GM19035 (cell line): ENCODE measurements at regions not wholly inside any gene's neighbourhood (a gene's known extent, or its start where the extent isn't known, plus 50 kb on each side); places are given as distances from the start of the nearest gene placed in this dataset.
A peak's percentile ranks its signal among the peaks of the same experiment; 100 is the strongest.
"Not testable (repeated sequence)": the region's sequence is repeated elsewhere in the genome, so short reads cannot be mapped to it uniquely, and the experiment has no call there.

ENCODE experiments used
- ATAC-seq: cut with Tn5 transposase; IDR thresholded peaks from one replicate; pipeline ENCODE4 v1.9.1; 2021; ENCODE audit not compliant: unreplicated experiment

DNA sequence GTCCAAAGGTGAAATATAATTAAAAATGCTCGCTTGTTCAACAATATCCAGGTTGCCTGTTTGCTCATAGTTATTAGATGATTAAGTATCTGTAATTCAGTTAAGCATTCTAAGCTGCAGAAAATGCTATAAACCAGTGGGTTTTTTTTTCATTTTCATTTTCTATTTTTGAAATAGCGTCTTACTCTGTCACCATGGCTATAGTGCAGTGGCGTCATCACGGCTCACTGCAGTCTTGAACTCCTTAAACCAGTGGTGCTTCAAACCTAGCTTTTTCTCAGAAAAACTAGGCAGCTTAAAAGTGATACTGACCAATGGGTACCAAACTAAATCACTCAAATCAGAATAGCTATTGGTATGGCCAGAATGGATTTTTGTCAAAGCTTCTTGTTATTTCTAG is 925.2 kb downstream of the TSN start:
- no peak for ATAC-seq

DNA sequence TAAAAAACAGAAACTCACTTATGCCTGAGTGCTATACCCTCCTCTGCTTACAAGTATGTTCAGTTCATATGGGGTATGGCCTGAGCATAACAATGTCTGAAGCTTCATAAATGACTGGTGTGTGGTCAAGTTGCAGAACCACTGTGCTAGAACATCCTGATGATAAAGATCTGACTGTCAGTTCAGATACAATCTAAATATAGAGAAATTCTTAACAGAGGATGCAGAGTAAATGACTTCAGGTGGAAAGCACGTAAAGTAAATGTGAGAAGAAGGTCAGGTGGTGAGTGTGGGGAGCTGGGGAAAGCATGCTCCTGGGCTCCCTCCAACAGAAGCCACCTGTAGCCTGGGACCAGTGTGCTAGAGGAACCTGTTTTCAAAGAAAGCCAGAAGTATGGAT is 926.2 kb downstream of the TSN start:
- ATAC-seq: no peak

DNA sequence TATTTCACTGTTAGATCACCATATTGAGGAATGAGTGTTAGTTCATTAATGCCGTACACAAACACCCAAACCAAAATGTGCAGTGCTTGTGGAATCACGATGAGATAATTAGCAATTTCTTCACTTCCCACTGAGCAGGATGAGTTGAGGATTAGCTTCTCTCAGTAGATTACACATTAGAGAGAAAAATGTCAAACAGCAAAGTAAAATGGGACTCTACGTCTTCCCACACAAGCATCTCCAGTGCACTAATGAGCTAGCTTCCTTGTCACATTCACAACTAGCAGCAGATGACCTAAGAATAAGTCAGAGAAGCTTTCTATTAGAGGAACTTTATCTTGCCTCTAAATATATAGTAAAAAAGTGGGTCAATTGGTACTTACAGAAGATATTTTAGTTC is 926.9 kb downstream of the TSN start:
- no peak for ATAC-seq

- ATAC-seq: no peak
Measured at GRCh38 chr2:122683018-122683417, 927.6 kb downstream of the TSN start.

- no peak for ATAC-seq
Measured at GRCh38 chr2:122692400-122693083, 937.1 kb downstream of the TSN start.

DNA sequence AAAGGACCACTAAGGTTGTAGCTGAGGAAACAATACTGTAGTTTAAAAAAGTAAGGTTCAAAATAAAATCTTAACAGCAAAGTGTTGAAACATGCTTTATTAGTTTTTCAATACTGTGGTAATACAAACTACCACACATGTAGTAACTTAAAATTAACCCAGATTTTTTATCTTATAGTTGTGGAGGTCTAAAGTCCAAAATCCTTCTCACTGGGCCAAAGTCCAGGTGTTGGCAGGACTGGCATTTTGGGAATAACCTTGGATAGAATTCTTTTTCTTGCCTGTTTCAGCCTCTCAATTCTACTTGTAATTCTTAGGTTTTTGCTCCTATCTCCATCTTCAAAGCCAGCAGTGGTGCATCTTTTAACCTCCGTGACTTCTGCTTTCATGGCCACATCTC is 942.0 kb downstream of the TSN start:
- ATAC-seq: no peak

DNA sequence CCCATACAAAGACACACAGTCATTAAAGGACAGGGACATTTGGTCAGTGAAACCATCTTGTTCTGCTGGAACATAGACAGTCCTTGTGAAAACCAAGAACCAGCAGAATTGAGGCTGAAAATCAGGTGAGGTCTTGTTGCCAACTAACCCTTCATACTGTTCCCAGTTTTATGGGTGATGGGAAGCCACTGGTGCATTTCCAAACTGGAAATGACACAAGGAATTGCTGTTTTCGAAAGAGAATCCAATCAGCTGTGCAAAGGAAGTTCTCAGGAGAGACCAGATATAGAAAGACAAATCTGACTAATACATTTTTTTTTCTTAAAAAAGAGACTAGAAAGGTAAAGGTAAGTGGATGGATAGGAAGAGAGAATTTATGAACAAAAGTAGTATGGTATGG is 948.2 kb downstream of the TSN start:
- ATAC-seq: no peak

DNA sequence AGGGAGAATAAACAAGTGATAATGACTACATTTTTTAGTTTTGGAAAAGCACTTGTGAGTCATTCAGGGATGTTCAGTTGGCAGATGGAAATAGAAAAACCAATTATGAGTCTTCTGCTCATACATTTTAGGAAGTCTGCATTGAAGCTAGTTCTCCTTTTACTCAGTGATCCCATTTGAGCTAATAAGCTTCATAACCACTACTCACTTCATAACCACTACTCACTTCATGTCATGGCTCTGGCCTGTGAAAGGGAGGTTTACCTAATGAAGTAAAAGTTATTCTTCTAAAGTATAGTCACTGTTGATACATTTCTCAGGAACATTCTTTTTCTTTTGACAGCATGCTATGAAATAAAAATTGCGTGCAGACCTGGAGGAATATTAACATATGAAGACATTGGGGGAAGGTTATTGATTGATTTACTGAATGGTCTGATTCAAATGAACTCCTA is 948.7 kb downstream of the TSN start:
- peak; percentile 64 for ATAC-seq

- no peak for ATAC-seq
Measured at GRCh38 chr2:122705746-122706145, 950.3 kb downstream of the TSN start.

GRCh38 chr2:122706757-122707223 is 951.3 kb downstream of the TSN start:
- ATAC-seq: no peak

- ATAC-seq: peak; percentile 43
Measured at GRCh38 chr2:122707224-122707824, 951.9 kb downstream of the TSN start.

GRCh38 chr2:122710049-122710448 is 954.6 kb downstream of the TSN start:
- no peak for ATAC-seq

GRCh38 chr2:122713800-122714199 is 958.3 kb downstream of the TSN start:
- no peak for ATAC-seq

DNA sequence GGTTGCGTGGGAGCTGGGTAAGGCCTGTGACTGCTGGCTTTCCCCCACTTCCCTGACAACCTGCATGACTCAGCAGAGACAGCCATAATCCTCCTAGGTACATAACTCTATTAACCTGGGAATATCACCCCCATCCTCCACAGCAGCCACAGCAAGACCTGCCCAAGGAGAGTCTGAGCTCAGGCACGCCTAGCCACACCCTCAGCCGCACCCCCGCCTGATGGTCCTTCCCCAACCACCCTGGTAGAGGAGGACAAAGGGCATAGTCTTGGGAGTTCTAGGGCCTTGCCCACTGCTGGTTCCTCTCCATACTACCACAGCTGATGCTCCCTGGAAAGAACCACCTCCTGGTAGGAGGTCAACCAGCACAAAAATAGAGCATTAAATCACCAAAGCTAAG is 965.4 kb downstream of the TSN start:
- ATAC-seq: not testable (repeated sequence)

DNA sequence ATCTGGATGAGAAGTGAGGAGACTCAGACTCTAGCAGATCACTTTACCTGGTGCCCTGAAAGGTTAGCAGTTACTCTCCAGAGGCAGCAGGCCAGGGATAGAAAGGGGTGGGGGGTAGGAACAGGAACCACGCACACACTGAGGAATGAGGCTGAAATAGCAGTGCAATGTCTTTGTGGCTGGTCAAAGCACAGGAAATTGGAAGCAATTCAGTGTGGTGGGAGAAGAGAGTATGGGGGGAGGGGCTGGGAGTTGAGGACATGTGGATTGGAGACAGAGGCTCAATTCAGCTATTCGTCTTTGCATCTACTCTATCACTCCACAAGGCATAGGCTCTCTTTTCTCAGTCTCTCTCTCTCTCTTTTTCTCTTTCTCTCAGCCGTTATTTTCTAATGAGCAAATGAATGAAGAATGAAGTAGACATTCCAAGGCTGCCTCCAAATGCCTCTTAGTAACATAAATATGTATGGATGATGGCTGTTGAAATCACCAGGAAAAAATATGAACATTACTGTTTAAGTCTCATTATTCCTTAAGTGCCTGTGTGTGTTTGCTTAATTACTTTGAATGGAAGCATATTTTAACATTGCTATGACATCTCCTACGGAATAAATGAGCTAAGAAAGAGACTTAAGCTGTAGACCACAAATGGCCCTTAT is 979.4 kb downstream of the TSN start:
- ATAC-seq: no peak

DNA sequence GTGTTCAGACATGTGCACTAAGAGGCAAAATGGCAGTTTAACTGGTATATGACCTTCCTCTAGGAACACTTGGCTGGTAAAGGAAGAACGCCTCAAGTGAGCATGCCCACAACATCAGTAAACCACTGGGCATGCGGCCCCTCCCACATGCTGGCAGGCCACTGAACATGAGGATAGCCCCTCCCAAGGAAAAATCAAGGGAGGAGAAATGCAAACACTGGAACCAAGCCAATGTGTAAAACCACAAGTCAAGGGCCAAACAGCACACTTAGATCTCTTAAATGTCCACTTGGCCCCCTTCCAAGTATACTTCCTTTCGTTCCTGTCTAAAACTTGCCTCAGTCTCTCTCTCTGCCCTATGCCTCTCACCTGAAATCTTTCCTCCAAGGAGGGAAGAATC is 980.8 kb downstream of the TSN start:
- no peak for ATAC-seq

DNA sequence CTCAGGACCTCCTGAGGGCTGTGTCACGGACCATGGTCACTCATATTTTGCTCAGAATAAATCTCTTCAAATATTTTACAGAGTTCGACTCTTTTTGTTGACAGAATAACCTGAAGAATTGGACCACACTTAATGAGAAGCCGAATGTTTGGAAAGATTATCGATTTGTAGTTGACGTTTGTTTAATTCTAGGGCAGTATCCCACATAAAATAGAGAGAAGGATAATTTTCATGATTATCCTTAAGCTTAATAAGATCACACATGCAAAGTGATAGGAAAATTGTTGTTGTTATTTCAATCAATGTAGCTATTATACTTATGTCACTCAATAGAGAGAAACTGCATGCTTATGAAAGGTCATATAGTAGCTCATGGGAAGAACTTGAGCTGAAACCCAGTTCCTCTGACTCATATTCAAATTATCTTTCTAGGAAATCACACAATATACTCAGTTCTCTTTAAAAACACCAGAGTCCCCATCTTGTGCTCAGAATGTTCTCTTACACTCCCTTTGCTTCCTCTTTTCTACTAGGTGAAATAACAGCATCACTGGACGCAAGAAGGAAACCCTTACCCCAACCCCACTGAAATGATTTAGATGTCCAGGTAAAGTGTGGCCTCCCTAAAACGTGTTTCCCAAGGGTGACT is 982.1 kb downstream of the TSN start:
- peak; percentile 70 for ATAC-seq

GRCh38 chr2:122739732-122740593 is 984.5 kb downstream of the TSN start:
- ATAC-seq: no peak

- ATAC-seq: no peak
Measured at GRCh38 chr2:122740594-122740948, 985.1 kb downstream of the TSN start.

- ATAC-seq: no peak
Measured at GRCh38 chr2:122741403-122741802, 986.0 kb downstream of the TSN start.
